Duodenal mucosa (tissue), 2 donors: ENCODE measurements at regions not wholly inside any gene's neighbourhood (a gene's known extent, or its start where the extent isn't known, plus 50 kb on each side); places are given as distances from the start of the nearest gene placed in this dataset.
"Not testable (repeated sequence)": the region's sequence is repeated elsewhere in the genome, so short reads cannot be mapped to it uniquely, and the experiment has no call there.

Experiments used
- H3K27ac ChIP-seq: one replicate; pipeline ENCODE4 v1.7.0; 2013; ENCODE audit warnings: low read depth, low read length
- H3K27me3 ChIP-seq, 2 donors: one replicate each; pipeline ENCODE4 v1.7.0; 2013; ENCODE audit warnings: low read length in 2 of 2, control low read depth in 1 of 2; ENCODE audit not compliant: insufficient read depth in 2 of 2, control insufficient read depth in 1 of 2
- H3K36me3 ChIP-seq, 2 donors: one replicate each; pipeline ENCODE4 v1.7.0; 2013; ENCODE audit warnings: low read length in 2 of 2, control low read depth in 1 of 2; ENCODE audit not compliant: insufficient read depth in 2 of 2, control insufficient read depth in 1 of 2
- H3K4me1 ChIP-seq, 2 donors: one replicate each; pipeline ENCODE4 v1.7.0; 2013; ENCODE audit warnings: low read length in 2 of 2, control low read depth in 1 of 2; ENCODE audit not compliant: insufficient read depth in 2 of 2, control insufficient read depth in 1 of 2
- H3K4me3 ChIP-seq, 2 donors: one replicate each; pipeline ENCODE4 v1.7.0; 2013; ENCODE audit warnings: low read length in 2 of 2, low read depth in 1 of 2
- H3K9ac ChIP-seq, 2 donors: one replicate each; pipeline ENCODE4 v1.7.0; 2013; ENCODE audit warnings: low read length in 2 of 2, low read depth in 1 of 2
- H3K9me3 ChIP-seq, 2 donors: one replicate each; pipeline ENCODE4 v1.7.0; 2013; ENCODE audit warnings: low read length in 2 of 2, control low read depth in 1 of 2; ENCODE audit not compliant: control insufficient read depth in 1 of 2

DNA sequence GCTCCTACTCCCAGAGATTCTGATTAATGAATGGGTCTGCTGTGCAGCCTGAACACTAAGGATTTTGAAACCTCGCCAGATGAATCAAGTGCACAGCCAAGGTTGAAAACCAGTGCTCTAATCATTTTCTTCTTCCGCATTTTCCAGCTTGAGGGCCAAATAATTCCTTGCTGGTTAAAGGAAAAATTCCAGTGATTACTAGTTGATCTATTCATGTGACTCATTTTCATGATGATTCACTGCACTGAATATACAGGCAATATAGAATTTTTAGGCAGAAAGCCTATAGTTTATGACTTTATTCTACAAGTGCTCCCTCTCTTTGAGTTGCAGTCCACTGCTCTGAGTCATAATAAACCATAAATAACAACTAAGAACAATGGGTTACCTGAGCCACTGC, 80.6 kb upstream of the PROKR2 start:
- Histone ChIP-seq H3K9ac (no peak overlapping the region), H3K36me3 (no peaks in the 10 kb centered on the region), H3K27ac (no peak overlapping the region), H3K9me3 (no peaks in the 10 kb centered on the region), H3K27me3 (no peaks in the 10 kb centered on the region), H3K4me3 (no peak overlapping the region), H3K4me1 (no peaks in the 10 kb centered on the region)

DNA sequence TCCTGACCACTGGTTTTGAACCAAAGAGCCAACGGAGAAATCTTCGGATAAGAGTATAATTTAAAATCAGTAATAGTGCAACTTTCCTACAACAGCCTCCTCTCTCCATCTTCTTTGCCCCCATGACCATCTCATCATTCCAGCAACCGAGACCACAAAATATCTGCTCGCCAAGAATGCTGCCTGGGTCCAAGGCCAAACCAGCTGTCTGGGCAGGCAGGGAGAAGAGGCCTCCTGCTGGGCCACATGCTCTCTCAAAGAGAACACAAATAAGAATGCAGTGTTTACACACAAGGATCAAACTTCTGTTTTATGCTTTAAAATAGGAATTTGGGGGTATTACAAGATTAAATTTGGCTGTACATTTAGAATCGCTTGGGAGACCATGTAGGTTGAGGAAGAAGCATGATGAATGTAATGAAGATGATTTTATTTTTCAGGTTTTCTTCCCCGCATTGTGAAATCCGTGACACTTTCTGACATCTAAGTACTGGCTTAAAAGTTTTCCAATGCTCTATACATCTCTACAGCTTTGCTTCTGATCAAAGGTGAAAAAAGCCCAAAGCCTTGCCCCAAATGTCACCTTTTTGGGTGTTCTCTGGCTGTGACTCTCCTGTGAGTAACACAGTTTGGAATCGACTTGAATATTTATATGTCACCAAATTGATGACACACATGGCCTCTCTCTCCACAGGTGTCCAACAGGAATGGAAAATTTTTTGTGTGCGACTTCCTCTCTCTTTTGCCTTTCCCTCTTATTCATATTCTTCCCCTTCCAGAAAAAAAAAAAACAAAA, 79.4 kb upstream of the PROKR2 start:
- H3K4me1 ChIP-seq = no peaks in the 10 kb centered on the region
- no peaks in the 10 kb centered on the region for H3K9me3 ChIP-seq
- no peak overlapping the region for H3K4me3 ChIP-seq
- no peak overlapping the region for H3K9ac ChIP-seq
- no peak overlapping the region for H3K27ac ChIP-seq
- no peaks in the 10 kb centered on the region for H3K27me3 ChIP-seq
- H3K36me3 ChIP-seq = no peaks in the 10 kb centered on the region

DNA sequence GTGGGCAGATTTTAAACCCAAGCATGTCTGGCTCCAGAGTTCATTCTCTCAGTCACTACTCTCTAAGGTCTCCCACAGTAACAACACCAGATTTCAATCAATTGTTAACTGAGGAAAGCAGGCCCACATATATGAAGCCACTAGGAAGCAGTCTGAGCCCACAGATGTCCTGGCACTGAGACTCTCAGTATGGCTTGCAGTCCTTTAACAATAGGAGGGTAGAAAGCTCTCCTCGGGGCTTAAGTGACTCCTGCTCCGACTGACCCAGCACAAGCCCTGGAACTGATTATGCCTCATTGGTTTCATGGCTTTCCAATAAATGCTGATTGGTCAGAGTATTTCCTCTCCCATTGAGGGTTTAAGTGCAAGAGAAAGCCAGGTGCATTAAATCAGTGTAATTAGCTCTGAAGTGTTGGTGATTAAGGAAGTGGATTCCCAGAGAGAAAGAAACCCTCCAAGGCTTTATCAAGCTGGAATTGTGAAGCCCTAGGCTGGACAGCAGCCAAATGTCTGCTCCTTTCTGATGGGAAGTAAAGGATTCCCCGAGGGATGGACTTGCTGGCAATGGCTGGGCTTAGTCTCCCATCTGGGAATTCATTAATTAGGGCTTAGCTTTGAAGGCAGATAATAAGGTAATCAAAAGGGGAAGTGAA, 76.6 kb upstream of the PROKR2 start:
- Histone ChIP-seq H3K4me1 (no peaks in the 10 kb centered on the region), H3K4me3 (no peak overlapping the region), H3K9me3 (no peaks in the 10 kb centered on the region), H3K36me3 (no peaks in the 10 kb centered on the region), H3K27me3 (no peaks in the 10 kb centered on the region), H3K9ac (no peak overlapping the region), H3K27ac (no peak overlapping the region)

DNA sequence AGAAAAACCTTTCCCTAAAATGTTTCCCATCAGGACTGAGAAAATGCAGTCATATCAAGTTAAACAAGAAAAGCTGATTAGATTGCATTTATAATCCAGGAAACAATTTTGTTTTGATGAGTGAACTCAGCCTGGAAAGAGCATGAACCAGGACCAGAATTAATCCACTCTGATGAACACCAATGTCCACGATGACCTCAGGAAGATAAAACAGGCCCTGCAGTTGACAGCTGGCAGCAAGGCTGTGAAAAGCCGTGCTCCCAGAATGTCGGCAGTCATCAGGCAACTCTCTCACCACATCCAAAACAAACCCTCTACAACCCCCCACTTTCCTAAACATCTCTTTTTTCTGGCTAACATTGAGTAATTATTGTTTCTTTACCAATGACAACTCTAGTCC, 74.0 kb upstream of the PROKR2 start:
- Histone ChIP-seq H3K4me1 (no peaks in the 10 kb centered on the region), H3K9me3 (no peaks in the 10 kb centered on the region), H3K27me3 (no peaks in the 10 kb centered on the region), H3K9ac (no peak overlapping the region), H3K36me3 (no peaks in the 10 kb centered on the region), H3K4me3 (no peak overlapping the region), H3K27ac (no peak overlapping the region)

DNA sequence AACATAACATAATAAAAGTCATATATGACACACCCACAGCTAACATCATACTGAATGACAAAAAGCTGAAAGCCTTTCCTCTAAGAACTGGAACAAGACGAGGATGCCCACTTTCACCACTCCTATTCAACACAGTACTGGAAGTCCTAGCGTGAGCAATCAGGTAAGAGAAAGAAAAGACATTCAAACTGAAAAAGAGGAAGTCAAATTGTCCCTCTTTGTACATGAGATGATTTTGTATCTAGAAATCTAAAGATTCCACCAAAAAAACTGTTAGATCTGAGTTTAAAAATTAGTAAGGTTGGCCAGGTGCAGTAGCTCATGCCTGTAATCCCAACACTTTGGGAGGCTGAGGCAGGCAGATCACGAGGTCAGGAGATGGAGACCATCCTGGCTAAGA, 70.1 kb upstream of the PROKR2 start:
- H3K36me3 ChIP-seq, H3K9ac ChIP-seq: not testable (repeated sequence)

DNA sequence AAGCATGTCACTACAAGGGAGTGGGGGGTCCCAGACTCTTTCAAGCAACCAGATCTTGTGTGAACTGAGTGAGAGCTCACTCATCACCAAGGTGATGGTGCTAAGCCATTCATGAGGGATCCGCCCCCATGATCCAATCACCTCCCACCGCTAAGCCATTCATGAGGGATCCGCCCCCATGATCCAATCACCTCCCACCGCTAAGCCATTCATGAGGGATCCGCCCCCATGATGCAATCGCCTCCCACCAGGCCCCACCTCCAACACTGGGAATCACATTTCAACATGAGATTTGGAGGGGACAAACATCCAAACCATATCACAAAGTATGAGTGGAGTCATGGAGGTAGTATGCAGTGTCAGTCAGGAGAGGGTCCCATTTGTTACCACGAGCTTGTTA, 64.8 kb upstream of the PROKR2 start:
- not testable (repeated sequence) for H3K27me3 ChIP-seq, H3K36me3 ChIP-seq, H3K4me3 ChIP-seq, H3K9me3 ChIP-seq, H3K9ac ChIP-seq, H3K27ac ChIP-seq, H3K4me1 ChIP-seq

More for the DNA sequence above, 70.1 kb upstream of the PROKR2 start:
- H3K27ac ChIP-seq, H3K9me3 ChIP-seq, H3K27me3 ChIP-seq, H3K4me1 ChIP-seq, H3K4me3 ChIP-seq: not testable (repeated sequence)

DNA sequence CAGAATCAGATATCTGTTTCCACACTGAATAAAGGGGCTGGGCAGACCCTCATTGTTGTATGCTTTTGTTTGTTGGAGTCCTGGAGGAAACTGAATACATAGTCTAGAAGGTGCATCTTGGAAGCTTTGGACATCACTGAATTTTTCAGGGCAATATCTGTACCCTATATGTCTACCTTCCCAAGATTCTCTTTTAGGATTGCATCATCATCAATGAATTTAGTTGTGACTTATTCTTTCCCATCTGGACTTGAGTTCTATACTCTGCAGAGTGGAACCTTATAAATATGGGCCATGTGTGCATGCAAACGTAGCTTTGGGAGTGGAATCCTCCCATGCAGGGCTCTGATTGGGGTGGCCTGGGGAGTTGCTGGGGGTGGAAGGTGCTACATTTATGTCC, 60.7 kb upstream of the PROKR2 start:
- no peaks in the 10 kb centered on the region for H3K36me3 ChIP-seq
- H3K4me1 ChIP-seq = no peaks in the 10 kb centered on the region
- no peaks in the 10 kb centered on the region for H3K9me3 ChIP-seq
- no peak overlapping the region for H3K9ac ChIP-seq
- H3K27ac ChIP-seq = no peak overlapping the region
- no peaks in the 10 kb centered on the region for H3K27me3 ChIP-seq
- no peak overlapping the region for H3K4me3 ChIP-seq

DNA sequence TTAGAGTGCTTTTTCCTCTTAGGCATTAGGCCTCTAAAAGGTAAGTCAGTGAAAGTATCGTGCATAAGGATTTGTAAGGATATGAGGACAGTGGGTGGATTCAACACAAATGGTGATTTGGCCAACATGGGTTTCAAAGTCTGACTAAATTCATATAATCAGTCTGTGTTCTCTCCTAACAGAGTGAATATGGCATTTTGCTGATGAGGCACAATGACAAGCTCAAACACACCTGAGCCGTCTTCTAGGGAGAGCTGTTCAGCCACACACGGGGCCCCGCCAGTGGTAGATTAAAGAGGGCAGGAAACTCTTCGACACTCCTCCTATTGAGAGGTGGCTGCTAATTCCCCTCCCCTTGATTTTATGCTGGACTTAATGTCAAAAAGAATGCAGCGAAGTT, 59.5 kb upstream of the PROKR2 start:
- H3K9ac ChIP-seq = no peak overlapping the region
- no peak overlapping the region for H3K4me3 ChIP-seq
- no peaks in the 10 kb centered on the region for H3K9me3 ChIP-seq
- no peak overlapping the region for H3K27ac ChIP-seq
- no peaks in the 10 kb centered on the region for H3K4me1 ChIP-seq
- no peaks in the 10 kb centered on the region for H3K27me3 ChIP-seq
- no peaks in the 10 kb centered on the region for H3K36me3 ChIP-seq

DNA sequence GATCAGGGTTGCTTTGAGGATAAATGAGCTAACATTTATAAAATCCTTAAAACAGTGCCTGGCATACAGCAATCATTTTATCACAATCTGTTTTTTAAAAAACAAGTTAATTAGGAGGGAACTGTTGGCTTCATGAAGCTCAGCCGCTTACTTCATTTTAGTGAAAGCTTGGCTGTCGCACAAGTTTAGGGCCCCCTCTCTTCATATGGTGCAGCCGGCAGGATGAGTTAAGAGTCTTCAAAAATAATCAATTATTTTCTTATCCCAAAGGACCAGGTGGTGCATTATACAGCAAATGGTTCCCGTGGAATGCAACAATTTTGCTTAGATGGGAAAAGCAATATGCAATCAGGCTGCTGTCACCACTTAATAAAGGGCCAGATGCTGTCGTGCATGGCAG, 57.4 kb upstream of the PROKR2 start:
- no peak overlapping the region for H3K4me3 ChIP-seq
- H3K4me1 ChIP-seq = no peaks in the 10 kb centered on the region
- no peak overlapping the region for H3K9ac ChIP-seq
- H3K27ac ChIP-seq = no peak overlapping the region
- no peaks in the 10 kb centered on the region for H3K36me3 ChIP-seq
- H3K9me3 ChIP-seq = no peaks in the 10 kb centered on the region
- no peaks in the 10 kb centered on the region for H3K27me3 ChIP-seq

DNA sequence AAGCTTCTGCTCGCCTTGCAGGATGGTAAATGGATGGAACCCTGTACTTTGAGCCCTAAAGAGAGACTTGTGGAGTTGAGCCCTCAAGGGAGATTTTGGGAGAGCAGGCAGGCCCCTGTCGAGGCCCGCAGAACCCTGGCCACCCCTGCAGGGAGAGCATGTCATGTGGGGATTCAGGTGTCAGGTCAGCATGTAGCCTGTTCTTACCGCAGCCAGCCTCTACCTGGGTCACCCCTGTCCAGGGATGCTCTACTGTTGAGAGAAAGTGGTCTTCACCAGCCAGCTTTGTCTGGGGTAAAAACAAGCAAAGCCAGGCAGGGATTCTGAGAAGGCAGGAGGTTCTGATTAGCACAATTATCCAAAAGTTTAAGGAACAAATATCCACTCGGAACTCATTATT, 55.6 kb upstream of the PROKR2 start:
- Histone ChIP-seq H3K36me3 (no peaks in the 10 kb centered on the region), H3K27ac (no peak overlapping the region), H3K27me3 (no peaks in the 10 kb centered on the region), H3K4me3 (no peak overlapping the region), H3K4me1 (no peaks in the 10 kb centered on the region), H3K9me3 (no peaks in the 10 kb centered on the region), H3K9ac (no peak overlapping the region)
